Adipocyte (in vitro differentiated cells): ENCODE measurements at regions not wholly inside any gene's neighbourhood (a gene's known extent, or its start where the extent isn't known, plus 50 kb on each side); places are given as distances from the start of the nearest gene placed in this dataset.

Source experiments
- DNase-seq: peaks from one replicate; pipeline ENCODE4 v3.0.0-alpha.2; 2015; ENCODE audit warnings: low read depth
- H3K27me3 ChIP-seq: replicated peaks from 2 replicates; pipeline ENCODE4 v1.7.0; 2013; ENCODE audit warnings: mild to moderate bottlenecking, low read length, moderate library complexity; ENCODE audit not compliant: control insufficient read depth, insufficient read depth
- H3K36me3 ChIP-seq: 2 replicates; pipeline ENCODE4 v1.7.0; 2013; ENCODE audit warnings: low read length, mild to moderate bottlenecking, moderate library complexity; ENCODE audit not compliant: control insufficient read depth, insufficient read depth, severe bottlenecking
- H3K4me1 ChIP-seq: 2 replicates; pipeline ENCODE4 v1.7.0; 2013; ENCODE audit warnings: mild to moderate bottlenecking, low read length, moderate library complexity; ENCODE audit not compliant: control insufficient read depth, insufficient read depth
- H3K4me3 ChIP-seq: 2 replicates; pipeline ENCODE4 v1.7.0; 2013; ENCODE audit warnings: mild to moderate bottlenecking, low read length, moderate library complexity
- H3K9ac ChIP-seq: 2 replicates; pipeline ENCODE4 v1.7.0; 2013; ENCODE audit warnings: mild to moderate bottlenecking, low read length, moderate library complexity
- H3K9me3 ChIP-seq: 2 replicates; pipeline ENCODE4 v1.7.0; 2013; ENCODE audit warnings: mild to moderate bottlenecking, low read length, moderate library complexity; ENCODE audit not compliant: control insufficient read depth

DNA sequence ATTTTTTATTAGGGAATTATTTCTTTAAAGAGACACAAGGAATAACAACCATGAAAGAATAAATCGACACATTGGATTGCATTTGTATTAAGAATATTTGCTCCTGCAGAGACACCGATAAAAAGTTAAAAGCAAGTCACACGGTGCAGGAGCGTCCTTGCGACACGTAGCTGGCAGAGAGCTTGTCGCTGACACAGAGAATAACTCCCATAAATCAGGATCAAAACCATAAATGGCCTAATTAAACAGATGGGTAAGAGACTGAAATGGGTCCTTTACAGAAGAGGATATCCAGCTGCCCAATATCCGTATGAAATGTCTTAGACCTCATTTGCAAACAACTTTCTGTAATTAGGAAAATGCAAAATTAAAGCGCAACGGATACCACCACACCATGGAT lies 126.1 kb upstream of the SNTG2 start:
- DNase-seq = no peak
- Histone ChIP-seq H3K9me3 (no peaks in the 10 kb centered on the region), H3K27me3 (peaks cover 3% of the 10 kb centered on the region), H3K4me3 (no peak overlapping the region), H3K4me1 (no peaks in the 10 kb centered on the region), H3K36me3 (no peaks in the 10 kb centered on the region), H3K9ac (no peak overlapping the region)

GRCh38 chr2:821546-821945 lies 129.1 kb upstream of the SNTG2 start:
- H3K4me1 ChIP-seq = no peaks in the 10 kb centered on the region
- H3K9ac ChIP-seq = no peak overlapping the region
- no peaks in the 10 kb centered on the region for H3K9me3 ChIP-seq
- no peak for DNase-seq
- H3K4me3 ChIP-seq = no peak overlapping the region
- H3K27me3 ChIP-seq = peaks cover 5% of the 10 kb centered on the region
- H3K36me3 ChIP-seq = no peaks in the 10 kb centered on the region

DNA sequence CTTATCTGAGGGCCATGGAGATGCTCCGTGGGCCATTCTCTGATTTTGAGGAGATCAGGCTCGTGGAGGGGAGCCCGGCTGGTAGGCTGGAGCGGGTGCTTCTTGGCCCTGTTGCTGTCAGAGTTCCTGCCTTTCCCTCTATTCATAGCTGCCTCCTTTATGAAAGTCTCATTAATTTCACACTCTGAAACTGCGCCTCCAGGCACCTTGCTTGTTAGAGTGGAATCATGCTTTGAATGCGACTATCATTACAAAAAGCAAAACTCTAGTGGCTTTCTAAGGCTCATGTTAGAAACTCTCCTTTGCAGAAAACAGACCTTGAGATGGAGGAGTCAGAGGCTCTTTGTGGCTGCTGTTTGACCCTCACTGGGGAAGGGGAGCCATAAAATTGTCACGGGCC lies 131.0 kb upstream of the SNTG2 start:
- Histone ChIP-seq H3K36me3 (no peaks in the 10 kb centered on the region), H3K4me1 (no peaks in the 10 kb centered on the region)
- no peak for DNase-seq

DNA sequence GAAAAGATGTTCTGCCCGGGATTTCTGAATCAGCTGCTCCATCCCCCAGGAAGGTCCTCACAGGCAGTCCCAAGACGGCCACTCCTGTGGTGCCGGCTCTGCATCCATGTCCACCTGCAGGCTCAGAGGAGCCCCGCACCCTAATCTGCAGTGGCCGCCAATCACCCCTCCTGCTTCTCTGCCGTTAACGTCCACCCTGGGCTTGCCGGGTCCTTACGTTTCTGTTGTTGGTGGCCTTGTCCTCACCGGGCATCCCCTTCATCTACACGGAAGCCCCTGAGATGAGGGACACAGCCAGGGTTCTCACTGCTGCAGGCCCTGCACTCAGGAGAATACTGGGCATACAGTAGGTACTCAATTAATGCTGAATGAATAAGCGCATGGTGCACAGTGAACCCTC lies 131.5 kb upstream of the SNTG2 start:
- Histone ChIP-seq H3K9me3 (no peaks in the 10 kb centered on the region), H3K4me1 (no peaks in the 10 kb centered on the region), H3K36me3 (no peaks in the 10 kb centered on the region), H3K4me3 (no peak overlapping the region), H3K27me3 (peaks cover 5% of the 10 kb centered on the region), H3K9ac (no peak overlapping the region)
- no peak for DNase-seq

More for the DNA sequence above, 131.0 kb upstream of the SNTG2 start:
- Histone ChIP-seq H3K27me3 (peaks cover 5% of the 10 kb centered on the region), H3K9me3 (no peaks in the 10 kb centered on the region), H3K4me3 (no peak overlapping the region), H3K9ac (no peak overlapping the region)

DNA sequence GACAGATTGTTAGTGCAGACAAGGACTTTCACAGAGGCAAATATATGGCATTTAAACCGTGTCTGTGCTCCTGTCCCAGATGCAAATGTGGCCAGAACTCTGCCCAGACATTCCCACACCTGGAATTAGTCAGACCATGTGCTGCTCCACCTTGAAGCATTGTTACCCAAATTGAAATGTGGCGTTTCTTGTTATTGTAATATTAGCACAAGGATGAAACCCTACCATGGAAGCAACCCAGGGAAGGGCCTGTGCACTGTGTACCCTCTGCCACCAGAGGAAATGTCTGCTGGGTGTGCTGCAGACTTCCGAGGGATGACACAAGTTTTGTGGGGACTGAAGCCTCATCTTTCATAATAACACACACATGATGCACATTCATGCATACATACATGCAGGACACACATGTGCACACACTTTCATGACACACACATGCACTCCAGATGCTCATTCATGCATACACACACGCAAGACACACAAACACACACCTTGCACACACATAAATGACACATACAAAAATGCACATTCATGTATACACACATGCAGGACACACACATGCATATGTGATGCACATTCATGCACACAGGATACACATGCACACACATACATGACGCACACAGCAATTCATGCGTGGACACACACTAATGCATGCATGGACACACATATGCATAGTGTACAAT lies 133.2 kb upstream of the SNTG2 start:
- DNase-seq = no peak

GRCh38 chr2:816278-816677 lies 134.4 kb upstream of the SNTG2 start:
- Histone ChIP-seq H3K9ac (no peak overlapping the region), H3K36me3 (no peaks in the 10 kb centered on the region), H3K9me3 (peaks cover 1% of the 10 kb centered on the region), H3K27me3 (peaks cover 5% of the 10 kb centered on the region), H3K4me1 (no peaks in the 10 kb centered on the region), H3K4me3 (no peak overlapping the region)
- DNase-seq = no peak

More for the DNA sequence above, 133.2 kb upstream of the SNTG2 start:
- Histone ChIP-seq H3K36me3 (no peaks in the 10 kb centered on the region), H3K27me3 (peaks cover 5% of the 10 kb centered on the region), H3K9me3 (no peaks in the 10 kb centered on the region), H3K9ac (no peak overlapping the region), H3K4me3 (no peak overlapping the region), H3K4me1 (no peaks in the 10 kb centered on the region)

DNA sequence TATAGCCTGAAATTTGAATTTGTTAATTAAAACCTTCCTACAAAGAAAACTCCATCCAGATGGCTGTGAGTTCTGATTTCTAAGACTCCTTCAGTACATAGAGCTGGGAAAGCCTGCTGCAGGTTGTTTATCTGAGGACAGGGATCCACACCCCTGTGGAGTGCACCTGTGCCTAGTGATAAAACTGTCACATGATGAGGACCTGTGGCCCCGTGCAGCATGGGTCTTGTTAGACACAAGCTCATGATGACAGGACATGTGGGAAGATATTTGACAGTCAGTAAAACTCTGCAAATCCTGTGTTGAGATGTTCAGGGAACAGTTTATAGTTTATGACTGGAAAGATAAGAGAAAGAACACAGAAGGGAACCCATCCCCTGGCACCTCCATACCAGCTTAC lies 133.2 kb upstream of the TMEM18 start:
- no peak overlapping the region for H3K4me3 ChIP-seq
- no peaks in the 10 kb centered on the region for H3K27me3 ChIP-seq
- H3K4me1 ChIP-seq = no peaks in the 10 kb centered on the region
- no peaks in the 10 kb centered on the region for H3K36me3 ChIP-seq
- no peak for DNase-seq
- H3K9me3 ChIP-seq = peaks cover 4% of the 10 kb centered on the region
- H3K9ac ChIP-seq = no peak overlapping the region

GRCh38 chr2:807300-807699 lies 130.1 kb upstream of the TMEM18 start:
- Histone ChIP-seq H3K9ac (no peak overlapping the region), H3K4me3 (no peak overlapping the region), H3K27me3 (no peaks in the 10 kb centered on the region), H3K36me3 (no peaks in the 10 kb centered on the region), H3K4me1 (no peaks in the 10 kb centered on the region), H3K9me3 (peaks cover 4% of the 10 kb centered on the region)
- DNase-seq = no peak

DNA sequence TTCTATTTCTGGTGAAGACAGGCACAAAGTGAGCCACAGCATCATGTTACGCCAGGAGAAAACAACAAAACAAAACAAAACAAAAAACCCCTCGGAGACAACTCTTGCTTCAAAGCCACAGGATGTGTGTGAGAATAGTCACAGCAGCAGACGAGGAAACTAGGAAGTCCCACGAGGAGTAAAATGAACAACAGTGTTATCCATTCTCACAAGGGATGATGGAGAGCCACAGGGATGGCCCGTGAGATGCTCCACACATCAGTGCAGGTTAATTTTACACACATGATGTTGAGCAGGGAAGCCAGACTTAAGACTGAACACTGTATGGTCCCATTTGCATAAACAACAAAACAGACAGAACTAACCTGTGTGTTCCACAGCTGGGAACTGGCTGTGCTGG lies 128.5 kb upstream of the TMEM18 start:
- Histone ChIP-seq H3K4me1 (no peaks in the 10 kb centered on the region), H3K4me3 (no peak overlapping the region), H3K9ac (no peak overlapping the region), H3K9me3 (no peaks in the 10 kb centered on the region), H3K36me3 (no peaks in the 10 kb centered on the region), H3K27me3 (no peaks in the 10 kb centered on the region)
- DNase-seq = no peak

- H3K36me3 ChIP-seq = no peaks in the 10 kb centered on the region
- no peak overlapping the region for H3K4me3 ChIP-seq
- peaks cover 14% of the 10 kb centered on the region for H3K27me3 ChIP-seq
- no peaks in the 10 kb centered on the region for H3K9me3 ChIP-seq
- H3K4me1 ChIP-seq = no peaks in the 10 kb centered on the region
- no peak overlapping the region for H3K9ac ChIP-seq
- DNase-seq = no peak
Observed at GRCh38 chr2:797993-798392, 120.8 kb upstream of the TMEM18 start.

DNA sequence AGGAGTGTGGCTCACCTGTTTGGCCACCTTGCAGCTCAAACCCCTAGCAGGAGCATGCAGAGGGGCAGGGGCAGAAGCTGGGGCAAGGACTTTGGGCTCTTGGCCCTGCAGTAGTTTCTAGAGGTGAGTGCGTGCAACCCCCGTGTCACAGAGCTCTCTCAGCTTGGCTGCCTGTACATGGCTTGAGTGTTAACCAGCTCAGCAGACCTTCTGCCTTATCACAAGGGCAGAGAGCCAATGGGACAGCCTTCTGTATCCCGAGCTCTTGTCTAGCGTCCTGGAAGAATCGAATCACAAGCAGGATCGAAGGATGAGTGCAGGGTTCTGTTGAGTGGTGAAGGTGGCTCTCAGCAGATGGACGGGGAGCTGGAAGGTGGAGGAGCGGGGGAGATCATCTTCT lies 120.3 kb upstream of the TMEM18 start:
- no peaks in the 10 kb centered on the region for H3K4me1 ChIP-seq
- no peaks in the 10 kb centered on the region for H3K9me3 ChIP-seq
- H3K36me3 ChIP-seq = no peaks in the 10 kb centered on the region
- no peak overlapping the region for H3K4me3 ChIP-seq
- no peak for DNase-seq
- H3K27me3 ChIP-seq = peaks cover 14% of the 10 kb centered on the region
- no peak overlapping the region for H3K9ac ChIP-seq
